Large intestine (tissue), 3 donors: ENCODE measurements at regions not wholly inside any gene's neighbourhood (a gene's known extent, or its start where the extent isn't known, plus 50 kb on each side); places are given as distances from the start of the nearest gene placed in this dataset.
"Not testable (repeated sequence)": the region's sequence is repeated elsewhere in the genome, so short reads cannot be mapped to it uniquely, and the experiment has no call there.

Experiments used
- DNase-seq, 2 donors: peaks; one replicate each; pipeline versions ENCODE4 v3.0.0 to v3.0.0-alpha.2; 2013
- H3K27ac ChIP-seq: one replicate; pipeline ENCODE4 v1.5.1; 2013; ENCODE audit warnings: low read length
- H3K27me3 ChIP-seq: 2 replicates; pipeline ENCODE4 v1.6.1; 2013; ENCODE audit warnings: low read length; ENCODE audit not compliant: control insufficient read depth, insufficient read depth
- H3K36me3 ChIP-seq: 2 replicates; pipeline ENCODE4 v1.6.1; 2013; ENCODE audit warnings: low read length; ENCODE audit not compliant: control insufficient read depth, insufficient read depth
- H3K4me1 ChIP-seq: one replicate; pipeline ENCODE4 v1.6.1; 2013; ENCODE audit warnings: low read length; ENCODE audit not compliant: control insufficient read depth, insufficient read depth
- H3K4me3 ChIP-seq: one replicate; pipeline ENCODE4 v1.5.1; 2013; ENCODE audit warnings: low read length
- H3K9me3 ChIP-seq: one replicate; pipeline ENCODE4 v1.6.1; 2013; ENCODE audit warnings: mild to moderate bottlenecking, low read depth, low read length, moderate library complexity; ENCODE audit not compliant: control insufficient read depth
- WGBS: methylation state at CpG from one replicate; pipeline ENCODE4 v1.1.5; 2013; ENCODE audit warnings: low lambda C conversion rate; ENCODE audit not compliant: insufficient coverage; 5-methylcytosine and 5-hydroxymethylcytosine counted together

DNA sequence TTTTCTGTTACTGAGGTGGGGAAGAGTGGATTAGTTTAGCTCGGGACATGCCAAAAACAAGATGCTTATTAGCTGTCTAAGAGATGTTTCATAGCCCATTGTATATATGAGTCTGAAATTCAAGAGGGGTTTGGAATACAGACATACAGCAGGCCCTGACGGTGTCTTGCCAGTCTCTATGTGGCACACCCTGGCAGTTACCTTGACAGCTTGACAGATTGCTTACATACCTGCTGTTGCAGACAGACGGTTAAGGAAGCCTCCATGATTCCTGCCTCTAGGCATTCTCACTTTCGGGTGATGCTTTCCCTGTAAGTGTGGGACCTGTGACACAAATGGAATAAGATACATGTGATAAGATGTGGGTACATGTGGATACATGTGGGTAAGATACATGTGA is 95.0 kb downstream of the QRSL1 start:
- H3K36me3 ChIP-seq: no peaks in the 10 kb centered on the region
- no CpG with 5 or more reads among the region's 4 CpGs for WGBS
- H3K9me3 ChIP-seq: no peaks in the 10 kb centered on the region
- no peak overlapping the region for H3K27ac ChIP-seq
- no peaks in the 10 kb centered on the region for H3K27me3 ChIP-seq
- no peaks in the 10 kb centered on the region for H3K4me1 ChIP-seq
- no peak for DNase-seq
- no peak overlapping the region for H3K4me3 ChIP-seq

DNA sequence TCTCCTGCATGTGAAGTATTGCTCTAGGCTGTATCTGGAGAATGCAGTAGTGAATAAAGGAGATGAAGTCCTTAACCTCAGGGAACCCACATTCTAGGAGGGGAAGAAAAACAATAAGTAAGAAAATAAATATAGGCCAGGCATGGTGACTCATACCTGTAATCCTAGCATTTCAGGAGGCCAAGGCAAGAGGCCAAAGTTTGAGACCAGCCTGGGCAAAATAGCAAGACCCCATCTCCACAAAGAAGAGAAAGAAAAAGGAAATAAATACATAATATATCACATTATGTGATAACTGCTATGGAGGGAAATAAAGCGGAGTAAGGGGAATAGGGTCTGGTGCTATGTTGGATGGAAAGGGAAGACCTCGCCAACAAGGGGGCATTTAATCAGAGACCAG is 94.0 kb downstream of the QRSL1 start:
- not testable (repeated sequence) for H3K4me1 ChIP-seq, DNase-seq, H3K4me3 ChIP-seq, H3K36me3 ChIP-seq, H3K27me3 ChIP-seq, H3K27ac ChIP-seq, H3K9me3 ChIP-seq
- whole genome bisulfite sequencing: 100% methylated on average over 1 of the region's 2 CpGs

DNA sequence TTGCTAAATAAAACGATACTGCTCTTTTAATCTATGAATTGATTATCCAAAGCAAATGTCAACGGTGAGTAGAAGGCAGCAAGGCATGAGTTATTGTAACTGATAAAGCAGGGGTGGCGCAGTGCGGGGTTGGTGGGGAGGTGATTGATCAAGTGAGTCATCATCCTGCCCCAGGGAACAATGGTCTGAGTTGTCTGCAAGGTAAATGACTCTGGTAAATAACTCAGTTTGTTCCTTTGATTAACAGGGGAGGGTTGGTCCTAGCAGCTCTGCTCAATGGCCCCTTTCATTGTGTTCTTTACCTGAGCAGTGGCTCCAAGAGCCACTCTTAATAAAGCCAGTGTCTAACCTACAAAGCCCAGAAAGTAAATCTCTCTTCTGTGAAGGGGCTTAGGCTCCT is 91.8 kb downstream of the QRSL1 start:
- H3K27me3 ChIP-seq, DNase-seq, H3K9me3 ChIP-seq, H3K27ac ChIP-seq, H3K4me3 ChIP-seq, H3K36me3 ChIP-seq, H3K4me1 ChIP-seq: not testable (repeated sequence)
- no CpG with 5 or more reads among the region's 4 CpGs for WGBS
